ENCODE measurements at regions not wholly inside any gene's neighbourhood (a gene's known extent, or its start where the extent isn't known, plus 50 kb on each side); places are given as distances from the start of the nearest gene placed in this dataset.
A peak's percentile ranks its signal among the peaks of the same experiment; 100 is the strongest.

DNA sequence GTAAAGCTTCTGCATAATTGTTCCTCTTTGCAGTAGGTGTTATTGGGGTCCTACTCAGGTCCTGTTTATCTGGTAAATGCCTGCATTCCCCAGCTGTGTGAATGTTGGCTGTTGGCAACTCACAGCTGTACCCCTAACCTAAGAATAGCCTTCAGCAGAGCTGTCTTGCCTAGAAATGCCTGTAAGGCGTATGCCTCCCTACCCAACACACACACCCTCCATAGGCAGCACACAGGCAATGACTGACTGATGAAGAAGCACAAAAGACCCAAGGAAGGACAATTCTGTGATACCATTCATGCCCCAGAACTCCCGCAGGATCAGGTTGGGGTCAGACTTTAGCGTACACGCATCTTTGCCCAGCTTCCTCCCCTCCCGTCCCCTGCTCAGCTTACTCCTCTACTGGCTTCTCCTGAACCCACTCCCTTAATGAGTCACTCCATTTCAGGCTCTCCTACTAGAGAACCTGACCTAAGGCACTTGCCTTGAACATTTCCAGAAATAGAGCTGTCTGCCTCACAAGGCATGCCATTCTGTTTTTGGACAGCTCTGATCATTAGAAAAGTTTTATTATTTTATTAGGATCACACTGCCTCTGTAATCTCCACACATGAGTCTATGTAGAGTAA is 99.2 kb upstream of the PIK3CG start:
- H3K27me3 ChIP-seq (replicated peaks; ENCODE audit: control insufficient read depth, insufficient read depth, low read length), result no peaks in the 10 kb centered on the region
- no peaks in the 10 kb centered on the region for H3K36me3 ChIP-seq (ENCODE audit: control insufficient read depth, insufficient read depth, low read length)
- H3K4me3 ChIP-seq (replicated peaks; ENCODE audit: low read depth, low read length), result no peak overlapping the region
- no peak for DNase-seq (ENCODE audit: extremely low read depth, insufficient read length)
- TF ChIP-seq, protein P1, sequence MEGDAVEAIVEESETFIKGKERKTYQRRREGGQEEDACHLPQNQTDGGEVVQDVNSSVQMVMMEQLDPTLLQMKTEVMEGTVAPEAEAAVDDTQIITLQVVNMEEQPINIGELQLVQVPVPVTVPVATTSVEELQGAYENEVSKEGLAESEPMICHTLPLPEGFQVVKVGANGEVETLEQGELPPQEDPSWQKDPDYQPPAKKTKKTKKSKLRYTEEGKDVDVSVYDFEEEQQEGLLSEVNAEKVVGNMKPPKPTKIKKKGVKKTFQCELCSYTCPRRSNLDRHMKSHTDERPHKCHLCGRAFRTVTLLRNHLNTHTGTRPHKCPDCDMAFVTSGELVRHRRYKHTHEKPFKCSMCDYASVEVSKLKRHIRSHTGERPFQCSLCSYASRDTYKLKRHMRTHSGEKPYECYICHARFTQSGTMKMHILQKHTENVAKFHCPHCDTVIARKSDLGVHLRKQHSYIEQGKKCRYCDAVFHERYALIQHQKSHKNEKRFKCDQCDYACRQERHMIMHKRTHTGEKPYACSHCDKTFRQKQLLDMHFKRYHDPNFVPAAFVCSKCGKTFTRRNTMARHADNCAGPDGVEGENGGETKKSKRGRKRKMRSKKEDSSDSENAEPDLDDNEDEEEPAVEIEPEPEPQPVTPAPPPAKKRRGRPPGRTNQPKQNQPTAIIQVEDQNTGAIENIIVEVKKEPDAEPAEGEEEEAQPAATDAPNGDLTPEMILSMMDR (IDR thresholded peaks at IDR 0.05; ENCODE audit: insufficient read depth, low read length, poor library complexity, severe bottlenecking), result no peak

GRCh38 chr7:106766551-106766950 is 98.5 kb upstream of the PIK3CG start:
- TF ChIP-seq, protein P1 (IDR thresholded peaks at IDR 0.05; ENCODE audit: insufficient read depth, low read length, poor library complexity, severe bottlenecking), result no peak
- DNase-seq (ENCODE audit: extremely low read depth, insufficient read length), result no peak

DNA sequence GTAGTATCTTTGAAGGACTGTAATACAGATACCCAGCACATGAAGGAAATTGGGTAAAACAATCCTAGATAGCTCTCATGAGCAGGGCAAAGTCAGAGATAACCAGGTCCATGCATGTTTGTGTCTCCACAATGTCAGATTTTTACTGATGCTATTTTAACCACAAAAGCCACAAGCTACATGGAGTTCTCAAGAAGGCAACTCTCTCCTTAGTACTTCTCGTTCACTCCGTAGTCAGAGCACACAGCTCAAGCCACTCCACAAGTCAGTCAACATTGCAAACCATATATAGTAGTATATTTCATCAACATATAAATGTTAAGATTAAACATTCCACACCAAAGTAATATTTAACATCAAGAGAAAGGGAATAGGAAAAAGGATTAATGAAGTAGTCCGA is 98.0 kb upstream of the PIK3CG start:
- TF ChIP-seq, protein P1 (IDR thresholded peaks at IDR 0.05; ENCODE audit: insufficient read depth, low read length, poor library complexity, severe bottlenecking), result no peak
- Histone ChIP-seq H3K4me3 (replicated peaks; ENCODE audit: low read depth, low read length) (no peak overlapping the region), H3K36me3 (ENCODE audit: control insufficient read depth, insufficient read depth, low read length) (no peaks in the 10 kb centered on the region), H3K27me3 (replicated peaks; ENCODE audit: control insufficient read depth, insufficient read depth, low read length) (no peaks in the 10 kb centered on the region)
- DNase-seq (ENCODE audit: extremely low read depth, insufficient read length), result no peak

More at GRCh38 chr7:106766551-106766950, 98.5 kb upstream of the PIK3CG start:
- H3K36me3 ChIP-seq (ENCODE audit: control insufficient read depth, insufficient read depth, low read length), result no peaks in the 10 kb centered on the region
- no peaks in the 10 kb centered on the region for H3K27me3 ChIP-seq (replicated peaks; ENCODE audit: control insufficient read depth, insufficient read depth, low read length)
- H3K4me3 ChIP-seq (replicated peaks; ENCODE audit: low read depth, low read length), result no peak overlapping the region

GRCh38 chr7:106767498-106768323 is 97.4 kb upstream of the PIK3CG start:
- TF ChIP-seq, protein P1 (IDR thresholded peaks at IDR 0.05; ENCODE audit: insufficient read depth, low read length, poor library complexity, severe bottlenecking), result no peak
- DNase-seq (ENCODE audit: extremely low read depth, insufficient read length), result peak; percentile 7
- H3K4me3 ChIP-seq (replicated peaks; ENCODE audit: low read depth, low read length), result no peak overlapping the region; the same call in 1 of the 2 replicates

DNA sequence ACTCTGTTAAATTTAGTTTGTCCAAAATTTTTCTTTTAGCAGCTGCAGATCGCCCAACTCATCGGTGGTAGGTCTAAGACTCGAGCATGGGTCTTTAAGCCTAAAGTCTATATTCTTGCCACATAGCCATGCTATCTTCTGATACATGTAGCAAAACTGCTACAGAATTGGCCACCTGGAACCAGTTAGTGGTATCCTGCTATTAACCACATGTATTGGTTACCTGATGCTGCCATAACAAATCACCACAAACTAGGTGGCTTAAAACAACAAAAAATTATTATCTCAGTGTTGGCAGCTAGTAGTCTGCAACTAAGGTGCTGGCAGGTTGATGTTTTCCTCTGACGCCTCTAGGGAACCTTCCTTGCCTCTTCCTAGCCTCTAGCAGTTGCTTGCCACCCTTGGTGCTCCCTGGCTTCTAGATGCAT is 96.7 kb upstream of the PIK3CG start:
- TF ChIP-seq, protein P1 (IDR thresholded peaks at IDR 0.05; ENCODE audit: insufficient read depth, low read length, poor library complexity, severe bottlenecking), result no peak
- H3K27me3 ChIP-seq (replicated peaks; ENCODE audit: control insufficient read depth, insufficient read depth, low read length), result no peaks in the 10 kb centered on the region
- no peaks in the 10 kb centered on the region for H3K36me3 ChIP-seq (ENCODE audit: control insufficient read depth, insufficient read depth, low read length)
- DNase-seq (ENCODE audit: extremely low read depth, insufficient read length), result peak; percentile 51
- no peak overlapping the region; the same call in 1 of the 2 replicates for H3K4me3 ChIP-seq (replicated peaks; ENCODE audit: low read depth, low read length)

More at GRCh38 chr7:106767498-106768323, 97.4 kb upstream of the PIK3CG start:
- Histone ChIP-seq H3K36me3 (ENCODE audit: control insufficient read depth, insufficient read depth, low read length) (no peaks in the 10 kb centered on the region), H3K27me3 (replicated peaks; ENCODE audit: control insufficient read depth, insufficient read depth, low read length) (no peaks in the 10 kb centered on the region)

Data from GM06990 (cell line).